Activated B cell treated with CpG ODN at 0.5 μM for 24 hours (primary cell): ENCODE measurements at regions not wholly inside any gene's neighbourhood (a gene's known extent, or its start where the extent isn't known, plus 50 kb on each side); places are given as distances from the start of the nearest gene placed in this dataset.

Source experiments
- ATAC-seq: fragments of 200-7000 bp; cut with Tn5 transposase; one replicate; pipeline ENCODE4 v1.10.0; 2021; ENCODE audit warnings: low read depth, mild to moderate bottlenecking, moderate library complexity
- CTCF ChIA-PET: fragments of 350-600 bp; sonication (Branson Sonifier 250); formaldehyde crosslinking; loops from one replicate; lab custom pipeline; 2021; ENCODE audit warnings: antibody characterized with exemption; lab: Charles Lee
- POLR2A ChIA-PET: fragments of 350-600 bp; sonication (Branson Sonifier 250); formaldehyde crosslinking; loops from one replicate; lab custom pipeline; 2021; ENCODE audit warnings: antibody characterized with exemption; lab: Charles Lee
- DNase-seq: peaks from one replicate; pipeline ENCODE4 v3.0.0; 2022
- H3K27ac Mint-ChIP-seq: one replicate; pipeline ENCODE4 v1.8.0; 2020; ENCODE audit warnings: mixed read lengths
- H3K27me3 Mint-ChIP-seq: one replicate; pipeline ENCODE4 v1.8.0; 2021; ENCODE audit warnings: mixed read lengths
- H3K36me3 Mint-ChIP-seq: one replicate; pipeline ENCODE4 v1.8.0; 2021; ENCODE audit warnings: low read depth, mixed read lengths
- H3K4me1 Mint-ChIP-seq: one replicate; pipeline ENCODE4 v1.8.0; 2021; ENCODE audit warnings: mixed read lengths
- H3K4me3 Mint-ChIP-seq: one replicate; pipeline ENCODE4 v1.8.0; 2020; ENCODE audit warnings: mild to moderate bottlenecking, mixed read lengths
- H3K9me3 Mint-ChIP-seq: one replicate; pipeline ENCODE4 v1.8.0; 2020; ENCODE audit warnings: mixed read lengths
- intact Hi-C: fragments of 100-400 bp; cut with micrococcal nuclease; formaldehyde crosslinking; loops from one replicate; pipeline ENCODE4 v1.15.1; 2024
- TF ChIP-seq, protein P1 (sequence below): fragments of 200-600 bp; IDR thresholded peaks from one replicate; pipeline ENCODE4 v1.8.0; 2022; ENCODE audit warnings: antibody characterized with exemption, mild to moderate bottlenecking

DNA sequence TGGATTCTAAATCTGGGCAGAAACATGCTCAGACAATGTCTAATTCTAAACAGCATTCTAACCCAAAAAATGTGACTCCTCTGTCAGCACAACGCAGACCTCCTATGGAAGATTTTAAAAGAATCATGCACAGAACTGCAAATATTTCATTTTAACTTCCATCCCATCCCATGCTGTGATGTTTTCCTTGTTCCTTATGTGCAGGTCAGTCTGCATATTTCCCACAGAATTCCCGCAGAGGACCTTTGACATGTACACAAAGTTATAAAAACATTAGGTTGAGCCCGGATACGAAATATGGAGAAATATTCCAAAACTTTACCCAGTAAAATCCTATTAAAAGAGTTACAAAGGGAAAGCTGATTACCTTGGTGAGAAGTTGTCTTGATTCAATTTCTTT, 467.1 kb upstream of the EPHA7 start:
- no peaks in the 10 kb centered on the region for H3K27me3 Mint-ChIP-seq
- TF ChIP-seq, protein P1, sequence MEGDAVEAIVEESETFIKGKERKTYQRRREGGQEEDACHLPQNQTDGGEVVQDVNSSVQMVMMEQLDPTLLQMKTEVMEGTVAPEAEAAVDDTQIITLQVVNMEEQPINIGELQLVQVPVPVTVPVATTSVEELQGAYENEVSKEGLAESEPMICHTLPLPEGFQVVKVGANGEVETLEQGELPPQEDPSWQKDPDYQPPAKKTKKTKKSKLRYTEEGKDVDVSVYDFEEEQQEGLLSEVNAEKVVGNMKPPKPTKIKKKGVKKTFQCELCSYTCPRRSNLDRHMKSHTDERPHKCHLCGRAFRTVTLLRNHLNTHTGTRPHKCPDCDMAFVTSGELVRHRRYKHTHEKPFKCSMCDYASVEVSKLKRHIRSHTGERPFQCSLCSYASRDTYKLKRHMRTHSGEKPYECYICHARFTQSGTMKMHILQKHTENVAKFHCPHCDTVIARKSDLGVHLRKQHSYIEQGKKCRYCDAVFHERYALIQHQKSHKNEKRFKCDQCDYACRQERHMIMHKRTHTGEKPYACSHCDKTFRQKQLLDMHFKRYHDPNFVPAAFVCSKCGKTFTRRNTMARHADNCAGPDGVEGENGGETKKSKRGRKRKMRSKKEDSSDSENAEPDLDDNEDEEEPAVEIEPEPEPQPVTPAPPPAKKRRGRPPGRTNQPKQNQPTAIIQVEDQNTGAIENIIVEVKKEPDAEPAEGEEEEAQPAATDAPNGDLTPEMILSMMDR, result no peak
- H3K4me3 Mint-ChIP-seq, result no peak overlapping the region
- ChIA-PET CTCF (no interaction called here), POLR2A (no interaction called here)
- no peak overlapping the region for H3K27ac Mint-ChIP-seq
- H3K4me1 Mint-ChIP-seq, result no peaks in the 10 kb centered on the region
- ATAC-seq, result no peak
- H3K9me3 Mint-ChIP-seq, result peaks cover 9% of the 10 kb centered on the region
- intact Hi-C loops, result no loop called here
- no peak for DNase-seq
- H3K36me3 Mint-ChIP-seq, result no peaks in the 10 kb centered on the region

DNA sequence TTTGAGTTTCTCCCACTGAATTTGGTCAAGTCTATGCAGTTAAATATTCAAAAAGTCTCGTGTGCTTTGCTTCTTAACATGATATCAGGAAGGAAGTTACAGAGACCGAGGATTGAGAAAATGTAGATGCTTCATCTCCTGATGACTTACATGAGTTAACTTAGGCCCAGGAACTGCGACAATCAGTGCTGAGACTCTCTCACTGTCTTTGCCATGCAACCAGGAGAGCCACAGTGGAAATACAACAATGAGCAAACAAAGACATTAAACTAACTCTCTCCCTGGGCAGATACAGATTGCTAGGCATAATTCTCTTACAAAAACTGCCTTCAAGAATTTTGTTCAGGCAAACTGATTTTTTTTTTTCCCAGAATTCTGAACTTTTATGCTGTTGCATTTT, 440.6 kb upstream of the EPHA7 start:
- ATAC-seq (no peak), DNase-seq (no peak)
- ChIA-PET CTCF (no interaction called here), POLR2A (no interaction called here)
- Mint-ChIP-seq H3K4me3 (no peak overlapping the region), H3K9me3 (peaks cover 2% of the 10 kb centered on the region), H3K27me3 (no peaks in the 10 kb centered on the region), H3K4me1 (no peaks in the 10 kb centered on the region), H3K27ac (no peak overlapping the region), H3K36me3 (no peaks in the 10 kb centered on the region)
- TF ChIP-seq, protein P1, result no peak
- intact Hi-C loops, result no loop called here

DNA sequence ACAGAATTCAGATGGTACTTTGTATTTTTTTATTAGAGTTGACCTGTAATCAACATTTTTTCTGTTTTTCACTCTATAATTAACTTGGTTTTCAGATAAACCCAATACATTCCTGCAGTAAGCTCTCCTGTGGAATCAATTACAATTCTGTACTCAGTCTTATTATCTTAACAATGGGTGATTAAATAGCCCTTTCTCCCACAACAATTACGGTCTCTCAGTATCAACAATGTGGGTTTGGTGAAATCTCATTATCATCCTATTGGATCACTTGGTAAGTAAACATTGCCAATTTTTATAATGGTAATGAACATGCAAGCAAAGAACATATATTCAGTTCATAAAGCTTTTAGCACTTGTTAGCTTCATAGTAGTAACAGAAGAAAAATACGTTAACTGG, 438.9 kb upstream of the EPHA7 start:
- Mint-ChIP-seq H3K4me1 (no peaks in the 10 kb centered on the region), H3K4me3 (no peak overlapping the region), H3K9me3 (peaks cover 4% of the 10 kb centered on the region), H3K27me3 (no peaks in the 10 kb centered on the region), H3K36me3 (no peaks in the 10 kb centered on the region), H3K27ac (no peak overlapping the region)
- ChIA-PET CTCF (no interaction called here), POLR2A (no interaction called here)
- intact Hi-C loops, result no loop called here
- DNase-seq (no peak), ATAC-seq (no peak)
- TF ChIP-seq, protein P1, result no peak

DNA sequence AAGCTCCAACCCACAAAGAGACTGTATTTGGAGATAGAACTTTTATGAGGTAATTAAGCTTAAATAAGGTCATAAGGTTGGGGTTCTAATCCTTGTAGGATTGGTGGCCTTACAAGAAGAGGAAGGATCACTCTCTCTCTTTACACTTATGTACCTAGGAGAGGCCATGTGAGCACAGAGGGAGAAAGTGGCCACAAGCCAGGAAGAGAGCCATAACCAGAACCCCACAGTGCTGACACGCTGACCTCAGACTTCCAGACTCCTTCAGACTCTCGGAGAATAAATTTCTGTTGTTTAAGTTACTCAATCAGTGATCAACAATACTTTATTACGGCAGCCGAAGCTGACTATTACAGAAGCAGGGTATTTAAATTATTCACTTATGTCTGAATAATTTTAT, 430.5 kb upstream of the EPHA7 start:
- H3K4me1 Mint-ChIP-seq, result no peaks in the 10 kb centered on the region
- peaks cover 11% of the 10 kb centered on the region for H3K9me3 Mint-ChIP-seq
- H3K36me3 Mint-ChIP-seq, result no peaks in the 10 kb centered on the region
- TF ChIP-seq, protein P1, result no peak
- intact Hi-C loops, result no loop called here
- ATAC-seq, result no peak
- no peak overlapping the region for H3K4me3 Mint-ChIP-seq
- CTCF ChIA-PET, result no interaction called here
- DNase-seq, result no peak
- H3K27me3 Mint-ChIP-seq, result no peaks in the 10 kb centered on the region
- POLR2A ChIA-PET, result no interaction called here
- no peak overlapping the region for H3K27ac Mint-ChIP-seq

DNA sequence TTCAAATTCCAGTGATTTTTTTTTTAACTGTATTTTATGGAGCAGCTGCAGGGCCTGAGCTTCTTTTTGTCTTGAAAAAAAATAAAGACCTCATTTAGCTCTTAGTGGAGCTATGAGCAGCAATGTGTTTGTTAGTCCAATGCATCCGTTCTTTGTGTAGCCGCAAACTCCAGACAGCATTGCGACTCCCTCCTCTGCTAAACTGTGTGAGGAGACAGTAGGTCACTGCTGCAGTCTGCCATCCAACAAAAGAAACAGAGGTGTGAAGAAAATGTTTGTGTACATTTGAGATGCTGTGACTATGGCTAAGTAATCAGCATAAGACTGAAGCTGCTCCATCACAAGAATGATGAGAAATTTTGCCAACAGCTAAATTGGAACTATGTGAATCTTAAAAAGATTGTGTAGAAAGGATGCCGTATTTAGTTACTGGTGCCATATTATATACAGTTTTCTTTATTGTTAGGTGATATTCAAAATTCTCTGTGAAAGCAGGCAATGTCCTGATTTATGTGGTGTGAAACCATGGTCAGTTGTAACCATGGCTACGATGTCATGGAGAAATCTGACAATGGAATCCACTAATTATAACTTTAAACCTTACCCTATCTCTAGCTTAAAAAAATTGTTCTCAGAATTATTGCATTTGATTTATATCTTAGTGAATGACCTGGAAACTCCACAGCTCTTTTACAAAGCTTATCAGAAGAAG, 428.8 kb upstream of the EPHA7 start:
- Mint-ChIP-seq H3K27ac (no peak overlapping the region), H3K4me1 (no peaks in the 10 kb centered on the region), H3K36me3 (no peaks in the 10 kb centered on the region), H3K4me3 (no peak overlapping the region), H3K27me3 (no peaks in the 10 kb centered on the region), H3K9me3 (peaks cover 9% of the 10 kb centered on the region)
- intact Hi-C loops, result no loop called here
- POLR2A ChIA-PET, result no interaction called here
- no peak for ATAC-seq
- CTCF ChIA-PET, result no interaction called here
- DNase-seq, result no peak
- TF ChIP-seq, protein P1, result no peak
